Mesenchymal stem cell (in vitro differentiated cells and primary cell): ENCODE measurements at regions not wholly inside any gene's neighbourhood (a gene's known extent, or its start where the extent isn't known, plus 50 kb on each side); places are given as distances from the start of the nearest gene placed in this dataset.

ENCODE experiments used
- DNase-seq: peaks from one replicate; pipeline ENCODE4 v3.0.0-alpha.2; 2013
- H2AFZ ChIP-seq: one replicate; pipeline ENCODE4 v1.6.1; 2013; ENCODE audit warnings: low read depth, mild to moderate bottlenecking, control low read depth, inconsistent platforms, low read length, moderate library complexity
- H2AK5ac ChIP-seq: 2 replicates; pipeline ENCODE4 v1.6.1; 2013; ENCODE audit warnings: low read length, moderate library complexity, mild to moderate bottlenecking, inconsistent platforms; ENCODE audit not compliant: severe bottlenecking
- H2BK120ac ChIP-seq: one replicate; pipeline ENCODE4 v1.6.1; 2013; ENCODE audit warnings: low read depth, mild to moderate bottlenecking, inconsistent platforms, low read length, moderate library complexity
- H2BK12ac ChIP-seq, 2 experiments: one replicate each; pipeline ENCODE4 v1.6.1; 2013; ENCODE audit warnings: inconsistent platforms in 2 of 2, low read length in 2 of 2, mild to moderate bottlenecking in 2 of 2, moderate library complexity in 2 of 2, control low read depth in 1 of 2
- H2BK15ac ChIP-seq: one replicate; pipeline ENCODE4 v1.6.1; 2013; ENCODE audit warnings: mild to moderate bottlenecking, low read depth, inconsistent platforms; ENCODE audit not compliant: poor library complexity, severe bottlenecking
- H2BK5ac ChIP-seq: 2 replicates; pipeline ENCODE4 v1.6.1; 2013; ENCODE audit warnings: low read depth, mild to moderate bottlenecking, low read length, control low read depth, inconsistent platforms; ENCODE audit not compliant: poor library complexity, severe bottlenecking
- H3K14ac ChIP-seq, 2 experiments: one replicate each; pipeline ENCODE4 v1.6.1; 2013; ENCODE audit warnings: inconsistent platforms in 2 of 2, low read length in 2 of 2, control low read depth in 1 of 2, mild to moderate bottlenecking in 1 of 2, moderate library complexity in 1 of 2
- H3K18ac ChIP-seq, 2 experiments: one replicate each; pipeline ENCODE4 v1.6.1; 2013; ENCODE audit warnings: inconsistent platforms in 2 of 2, low read length in 2 of 2, control low read depth in 1 of 2, low read depth in 1 of 2, mild to moderate bottlenecking in 1 of 2
- H3K23ac ChIP-seq, 2 experiments: one replicate each; pipeline ENCODE4 v1.6.1; 2013; ENCODE audit warnings: inconsistent platforms in 2 of 2, low read length in 2 of 2, mild to moderate bottlenecking in 2 of 2, moderate library complexity in 2 of 2, control low read depth in 1 of 2
- H3K27ac ChIP-seq: 2 replicates; pipeline ENCODE4 v1.5.1; 2013; ENCODE audit warnings: mild to moderate bottlenecking, moderate library complexity, low read length, control low read depth, inconsistent platforms; ENCODE audit not compliant: poor library complexity, severe bottlenecking
- H3K27me3 ChIP-seq, 2 experiments: 2 replicates each; pipeline versions ENCODE4 v1.6.1 to v1.7.0; 2013; ENCODE audit warnings: low read length in 2 of 2, mild to moderate bottlenecking in 2 of 2, moderate library complexity in 2 of 2, control low read depth in 1 of 2, inconsistent platforms in 1 of 2; ENCODE audit not compliant: control insufficient read depth in 1 of 2, insufficient read depth in 1 of 2
- H3K36me3 ChIP-seq, 2 experiments: 2 replicates each; pipeline versions ENCODE4 v1.6.1 to v1.7.0; 2013; ENCODE audit warnings: low read length in 2 of 2, control low read depth in 1 of 2, inconsistent platforms in 1 of 2, low read depth in 1 of 2, mild to moderate bottlenecking in 1 of 2; ENCODE audit not compliant: insufficient read depth in 2 of 2, control insufficient read depth in 1 of 2
- H3K4ac ChIP-seq, 2 experiments: one replicate each; pipeline ENCODE4 v1.6.1; 2013; ENCODE audit warnings: inconsistent platforms in 2 of 2, low read length in 2 of 2, mild to moderate bottlenecking in 2 of 2, moderate library complexity in 2 of 2, control low read depth in 1 of 2, low read depth in 1 of 2
- H3K4me1 ChIP-seq: 2 replicates; pipeline ENCODE4 v1.6.1; 2013; ENCODE audit warnings: low read depth, low read length, control low read depth; ENCODE audit not compliant: control insufficient read depth, insufficient read depth
- H3K4me2 ChIP-seq: 2 replicates; pipeline ENCODE4 v1.6.1; 2013; ENCODE audit warnings: low read length, mild to moderate bottlenecking, inconsistent platforms; ENCODE audit not compliant: poor library complexity, severe bottlenecking
- H3K4me3 ChIP-seq, 2 experiments: 2 replicates each; pipeline versions ENCODE4 v1.5.1 to v1.7.0; 2013; ENCODE audit warnings: low read length in 2 of 2, mild to moderate bottlenecking in 2 of 2, control low read depth in 1 of 2, low read depth in 1 of 2; ENCODE audit not compliant: insufficient read depth in 1 of 2
- H3K79me1 ChIP-seq: replicated peaks from 2 replicates; pipeline ENCODE4 v1.6.1; 2013; ENCODE audit warnings: mild to moderate bottlenecking, control low read depth, low read length, inconsistent platforms; ENCODE audit not compliant: poor library complexity, severe bottlenecking
- H3K9ac ChIP-seq: 2 replicates; pipeline ENCODE4 v1.7.0; 2013; ENCODE audit warnings: mild to moderate bottlenecking, low read length, moderate library complexity
- H3K9me3 ChIP-seq: 2 replicates; pipeline ENCODE4 v1.7.0; 2013; ENCODE audit warnings: mild to moderate bottlenecking, low read length; ENCODE audit not compliant: control insufficient read depth
- H4K8ac ChIP-seq: one replicate; pipeline ENCODE4 v1.6.1; 2013; ENCODE audit warnings: inconsistent platforms, mild to moderate bottlenecking, low read length, moderate library complexity
- H4K91ac ChIP-seq: one replicate; pipeline ENCODE4 v1.6.1; 2013; ENCODE audit warnings: mild to moderate bottlenecking, low read length, inconsistent platforms
- WGBS: methylation state at CpG from one replicate; pipeline ENCODE4 v1.1.7; 2013; ENCODE audit warnings: mixed read lengths; 5-methylcytosine and 5-hydroxymethylcytosine counted together

GRCh38 chr4:140312100-140312499 is 61.3 kb upstream of the SCOC start:
- Histone ChIP-seq H3K23ac (no peak overlapping the region), H4K8ac (no peak overlapping the region), H3K4ac (no peak overlapping the region), H2BK15ac (no peak overlapping the region), H3K4me2 (no peak overlapping the region), H2BK120ac (no peak overlapping the region), H2AFZ (no peak overlapping the region), H3K9me3 (no peaks in the 10 kb centered on the region), H3K4me3 (no peak overlapping the region), H3K9ac (no peak overlapping the region), H3K4me1 (peaks cover 13% of the 10 kb centered on the region), H4K91ac (no peak overlapping the region), H3K79me1 (no peaks in the 10 kb centered on the region), H2BK5ac (no peak overlapping the region), H2AK5ac (no peak overlapping the region), H2BK12ac (no peak overlapping the region), H3K27me3 (no peaks in the 10 kb centered on the region), H3K36me3 (no peaks in the 10 kb centered on the region), H3K27ac (no peak overlapping the region), H3K14ac (no peak overlapping the region), H3K18ac (no peak overlapping the region)
- no peak for DNase-seq
- 100% methylated on average over 1 of the region's 2 CpGs for WGBS

DNA sequence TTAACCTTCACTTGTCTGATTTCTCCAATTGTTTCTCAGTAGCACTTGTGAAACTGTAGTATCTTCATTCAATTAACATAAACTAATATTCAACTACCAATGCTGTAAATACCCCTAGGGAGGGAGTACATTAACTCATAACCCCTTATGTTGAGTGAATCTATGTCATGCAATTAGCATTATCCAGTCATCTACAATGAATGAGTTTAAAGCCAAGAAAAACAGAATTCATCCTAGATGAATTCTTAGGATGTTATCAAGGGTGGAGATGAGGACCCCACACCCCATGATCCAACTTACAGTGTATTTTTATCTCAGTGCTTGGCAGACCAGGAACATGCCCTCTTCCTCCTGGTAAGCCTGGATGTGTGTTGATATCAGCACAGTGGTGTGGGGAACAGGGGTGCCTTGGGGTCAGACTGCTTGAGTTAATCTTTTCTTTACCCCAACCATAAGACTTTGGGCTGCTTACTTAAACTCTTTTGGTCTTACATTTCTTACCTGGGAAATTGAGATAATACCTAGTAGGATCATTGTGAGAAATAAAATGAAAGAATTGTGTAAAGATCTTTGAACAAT is 62.1 kb upstream of the SCOC start:
- no peak overlapping the region for H3K9ac ChIP-seq
- no peak overlapping the region for H2BK5ac ChIP-seq
- H3K4ac ChIP-seq, result no peak overlapping the region
- H3K4me3 ChIP-seq, result no peak overlapping the region
- H3K4me2 ChIP-seq, result no peak overlapping the region
- no peak for DNase-seq
- H4K8ac ChIP-seq, result no peak overlapping the region
- H2BK12ac ChIP-seq, result no peak overlapping the region
- H3K9me3 ChIP-seq, result no peaks in the 10 kb centered on the region
- no peak overlapping the region for H2BK120ac ChIP-seq
- no peaks in the 10 kb centered on the region for H3K36me3 ChIP-seq
- H2BK15ac ChIP-seq, result no peak overlapping the region
- no peak overlapping the region for H4K91ac ChIP-seq
- H3K79me1 ChIP-seq, result no peaks in the 10 kb centered on the region
- no peak overlapping the region for H2AFZ ChIP-seq
- no peak overlapping the region for H2AK5ac ChIP-seq
- no peak overlapping the region for H3K27ac ChIP-seq
- H3K18ac ChIP-seq, result no peak overlapping the region
- no peaks in the 10 kb centered on the region for H3K27me3 ChIP-seq
- no peak overlapping the region for H3K14ac ChIP-seq
- no peak overlapping the region for H3K23ac ChIP-seq
- peaks cover 12% of the 10 kb centered on the region for H3K4me1 ChIP-seq

DNA sequence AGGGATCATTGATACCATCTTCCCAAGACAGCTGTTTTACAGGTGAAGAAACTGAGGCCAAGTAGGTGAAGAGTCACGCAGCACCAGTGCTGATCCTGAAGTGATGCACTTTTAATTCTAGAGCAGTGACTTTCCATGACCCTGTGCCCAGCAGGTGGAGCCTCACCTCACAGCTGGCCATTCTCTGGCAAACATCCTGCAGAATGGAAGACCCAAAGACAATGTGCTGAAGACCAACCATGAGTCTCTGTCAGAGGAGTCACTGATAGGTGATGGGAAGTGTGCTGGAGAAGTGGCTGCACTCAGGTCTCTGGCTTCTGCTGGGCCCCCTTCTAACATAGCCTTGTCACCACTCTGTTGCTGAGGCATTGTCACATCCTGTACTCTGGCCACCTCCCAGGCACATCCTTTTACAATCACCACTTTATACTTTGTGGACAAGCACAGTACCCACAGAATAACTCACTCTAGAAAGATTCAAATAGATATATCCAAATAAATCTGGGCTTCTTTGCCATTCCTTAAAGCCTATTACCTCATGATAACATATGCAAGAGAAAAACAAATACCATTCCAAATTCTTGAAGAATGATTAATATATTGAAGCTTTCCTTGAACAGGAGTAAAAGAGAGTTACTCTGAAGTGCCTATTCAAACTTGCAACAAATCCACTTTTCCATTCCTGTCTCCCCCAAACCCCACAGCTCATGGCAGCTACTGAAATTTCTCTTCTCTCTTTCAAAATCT is 64.1 kb upstream of the SCOC start:
- no peak for DNase-seq
- H3K9ac ChIP-seq, result peak overlapping the region; percentile 73
- H4K91ac ChIP-seq, result no peak overlapping the region
- WGBS, result 100% methylated on average over 1 of the region's 1 CpG
- H3K79me1 ChIP-seq, result no peaks in the 10 kb centered on the region
- peaks cover 12% of the 10 kb centered on the region for H3K4me1 ChIP-seq
- peak overlapping the region in 1 of 2 experiments; percentile 75 for H3K4ac ChIP-seq
- peak overlapping the region; percentile 41 for H2AK5ac ChIP-seq
- no peak overlapping the region for H3K4me2 ChIP-seq
- H3K36me3 ChIP-seq, result no peaks in the 10 kb centered on the region
- H2BK5ac ChIP-seq, result peak overlapping the region; percentile 3
- peak overlapping the region; percentile 9 for H4K8ac ChIP-seq
- no peak overlapping the region for H2BK120ac ChIP-seq
- H3K18ac ChIP-seq, result peak overlapping the region in 1 of 2 experiments; percentile 28
- H3K27me3 ChIP-seq, result no peaks in the 10 kb centered on the region
- H3K9me3 ChIP-seq, result no peaks in the 10 kb centered on the region
- no peak overlapping the region for H2AFZ ChIP-seq
- H3K27ac ChIP-seq, result peak overlapping the region; percentile 77
- H2BK12ac ChIP-seq, result peak overlapping the region in 1 of 2 experiments; percentile 29
- peak overlapping the region in 1 of 2 experiments; percentile 52 for H3K4me3 ChIP-seq
- no peak overlapping the region for H3K14ac ChIP-seq
- H2BK15ac ChIP-seq, result no peak overlapping the region
- no peak overlapping the region for H3K23ac ChIP-seq

DNA sequence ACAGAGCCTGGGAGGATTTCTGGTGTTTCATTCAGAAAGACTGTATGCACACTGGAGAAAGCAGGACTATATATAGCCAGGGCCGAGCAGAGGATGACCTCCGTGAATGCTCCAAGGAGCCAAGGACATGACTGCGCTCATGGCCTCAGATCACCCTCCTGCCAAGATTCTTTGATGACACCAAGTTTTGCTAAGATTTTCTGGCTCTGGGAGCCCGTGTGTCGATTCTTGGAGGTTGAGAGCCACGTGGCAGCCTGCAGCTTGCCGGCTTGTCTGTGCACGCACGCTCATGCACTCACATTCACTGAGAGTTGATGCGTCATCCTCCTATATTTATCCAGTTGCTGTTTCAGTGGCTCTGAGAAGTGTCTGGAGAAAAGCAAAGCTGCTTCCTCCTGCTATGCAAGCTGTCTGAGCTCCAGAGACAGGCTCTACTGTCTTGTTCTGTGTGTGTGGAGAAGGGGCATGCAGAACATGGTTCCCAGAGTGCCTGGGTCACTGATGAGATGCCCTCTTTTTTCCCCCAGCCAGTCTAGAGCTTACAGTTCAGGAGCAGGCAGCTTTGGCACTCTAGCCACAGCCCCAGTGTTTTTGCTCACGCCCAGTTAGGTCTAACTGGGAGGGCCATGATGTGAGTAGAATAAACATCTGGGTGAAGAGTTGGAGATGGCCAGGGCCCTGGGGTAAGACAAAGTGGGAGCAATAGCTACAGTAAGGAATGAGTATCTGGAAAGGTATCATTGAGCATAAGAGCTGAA is 64.9 kb upstream of the SCOC start:
- 68% methylated on average over 9 of the region's 11 CpGs for WGBS

More for the DNA sequence above, 64.9 kb upstream of the SCOC start:
- Histone ChIP-seq H3K79me1 (no peaks in the 10 kb centered on the region), H4K8ac (no peak overlapping the region), H3K27ac (peak overlapping the region; percentile 77), H3K4me2 (no peak overlapping the region), H3K23ac (no peak overlapping the region), H2AFZ (no peak overlapping the region), H3K27me3 (no peaks in the 10 kb centered on the region), H3K9ac (peak overlapping the region; percentile 73), H2BK120ac (no peak overlapping the region), H3K14ac (no peak overlapping the region), H2BK5ac (no peak overlapping the region), H3K18ac (peak overlapping the region in 1 of 2 experiments; percentile 64), H3K4me1 (peaks cover 12% of the 10 kb centered on the region), H2AK5ac (no peak overlapping the region), H3K4me3 (peak overlapping the region in 1 of 2 experiments; percentile 52), H4K91ac (no peak overlapping the region), H2BK12ac (no peak overlapping the region), H3K36me3 (no peaks in the 10 kb centered on the region), H3K9me3 (no peaks in the 10 kb centered on the region), H3K4ac (no peak overlapping the region), H2BK15ac (no peak overlapping the region)
- peak; percentile 92 for DNase-seq
